ENCODE measurements at regions not wholly inside any gene's neighbourhood (a gene's known extent, or its start where the extent isn't known, plus 50 kb on each side); places are given as distances from the start of the nearest gene placed in this dataset.

- H3K4me3 ChIP-seq, result no peak overlapping the region
- H3K27ac ChIP-seq, result no peak overlapping the region
Measured at GRCh38 chr16:54815177-54815576, 115.5 kb upstream of the IRX5 start.

GRCh38 chr16:54813778-54814177 lies 116.9 kb upstream of the IRX5 start:
- Histone ChIP-seq H3K27ac (no peak overlapping the region), H3K4me3 (no peak overlapping the region)

GRCh38 chr16:54812229-54812628 lies 118.4 kb upstream of the IRX5 start:
- Histone ChIP-seq H3K27ac (no peak overlapping the region), H3K4me3 (no peak overlapping the region)

- Histone ChIP-seq H3K4me3 (no peak overlapping the region), H3K27ac (no peak overlapping the region)
Measured at GRCh38 chr16:54808890-54809289, 121.8 kb upstream of the IRX5 start.

- no peak overlapping the region for H3K27ac ChIP-seq
Measured at GRCh38 chr16:54806881-54807360, 123.7 kb upstream of the IRX5 start.

GRCh38 chr16:54806378-54806777 lies 124.3 kb upstream of the IRX5 start:
- Histone ChIP-seq H3K4me3 (no peak overlapping the region), H3K27ac (no peak overlapping the region)

More at GRCh38 chr16:54806881-54807360, 123.7 kb upstream of the IRX5 start:
- H3K4me3 ChIP-seq, result no peak overlapping the region

GRCh38 chr16:54805648-54806047 lies 125.0 kb upstream of the IRX5 start:
- H3K27ac ChIP-seq, result no peak overlapping the region
- no peak overlapping the region for H3K4me3 ChIP-seq

GRCh38 chr16:54801057-54801844 lies 129.4 kb upstream of the IRX5 start:
- no peak overlapping the region for H3K27ac ChIP-seq

GRCh38 chr16:54798267-54798666 lies 132.4 kb upstream of the IRX5 start:
- H3K4me3 ChIP-seq, result no peak overlapping the region
- no peak overlapping the region for H3K27ac ChIP-seq

More at GRCh38 chr16:54801057-54801844, 129.4 kb upstream of the IRX5 start:
- no peak overlapping the region for H3K4me3 ChIP-seq

- H3K4me3 ChIP-seq, result no peak overlapping the region
Measured at GRCh38 chr16:54796211-54796610, 134.5 kb upstream of the IRX5 start.

GRCh38 chr16:54792811-54793210 lies 137.9 kb upstream of the IRX5 start:
- H3K4me3 ChIP-seq, result no peak overlapping the region

More at GRCh38 chr16:54796211-54796610, 134.5 kb upstream of the IRX5 start:
- no peak overlapping the region for H3K27ac ChIP-seq

GRCh38 chr16:54787045-54787444 lies 143.6 kb upstream of the IRX5 start:
- H3K4me3 ChIP-seq, result no peak overlapping the region
- H3K27ac ChIP-seq, result no peak overlapping the region

More at GRCh38 chr16:54792811-54793210, 137.9 kb upstream of the IRX5 start:
- no peak overlapping the region for H3K27ac ChIP-seq

GRCh38 chr16:54783980-54784379 lies 146.7 kb upstream of the IRX5 start:
- Histone ChIP-seq H3K27ac (no peak overlapping the region), H3K4me3 (no peak overlapping the region)

- H3K4me3 ChIP-seq, result no peak overlapping the region
- H3K27ac ChIP-seq, result no peak overlapping the region
Measured at GRCh38 chr16:54783226-54783625, 147.4 kb upstream of the IRX5 start.

- H3K4me3 ChIP-seq, result no peak overlapping the region
Measured at GRCh38 chr16:54780266-54780665, 150.4 kb upstream of the IRX5 start.

GRCh38 chr16:54779549-54779948 lies 151.1 kb upstream of the IRX5 start:
- Histone ChIP-seq H3K27ac (no peak overlapping the region), H3K4me3 (no peak overlapping the region)

More at GRCh38 chr16:54780266-54780665, 150.4 kb upstream of the IRX5 start:
- no peak overlapping the region for H3K27ac ChIP-seq

GRCh38 chr16:54774768-54775167 lies 155.9 kb upstream of the IRX5 start:
- H3K4me3 ChIP-seq, result no peak overlapping the region
- no peak overlapping the region for H3K27ac ChIP-seq

- no peak overlapping the region for H3K4me3 ChIP-seq
- no peak overlapping the region for H3K27ac ChIP-seq
Measured at GRCh38 chr16:54772400-54772799, 158.3 kb upstream of the IRX5 start.

GRCh38 chr16:54766355-54766754 lies 164.3 kb upstream of the IRX5 start:
- Histone ChIP-seq H3K4me3 (no peak overlapping the region), H3K27ac (no peak overlapping the region)

- Histone ChIP-seq H3K4me3 (no peak overlapping the region), H3K27ac (no peak overlapping the region)
Measured at GRCh38 chr16:54750249-54750648, 180.4 kb upstream of the IRX5 start.

- H3K27ac ChIP-seq, result no peak overlapping the region
- H3K4me3 ChIP-seq, result no peak overlapping the region
Measured at GRCh38 chr16:54748611-54749190, 182.0 kb upstream of the IRX5 start.

Data from skin epidermis (tissue), 12 donors.